NCI-H146 (cell line): ENCODE measurements at regions not wholly inside any gene's neighbourhood (a gene's known extent, or its start where the extent isn't known, plus 50 kb on each side); places are given as distances from the start of the nearest gene placed in this dataset.
"Not testable (repeated sequence)": the region's sequence is repeated elsewhere in the genome, so short reads cannot be mapped to it uniquely, and the experiment has no call there.

Experiments used
- DNase-seq: peaks from one replicate; lab custom pipeline; 2025; lab: John Stamatoyannopoulos, UW

- no peak for DNase-seq
Measured at GRCh38 chr18:25560369-25560768, 208.4 kb upstream of the ZNF521 start.

- DNase-seq = no peak
Measured at GRCh38 chr18:25557011-25557410, 205.0 kb upstream of the ZNF521 start.

- no peak for DNase-seq
Measured at GRCh38 chr18:25553631-25554263, 201.8 kb upstream of the ZNF521 start.

DNA sequence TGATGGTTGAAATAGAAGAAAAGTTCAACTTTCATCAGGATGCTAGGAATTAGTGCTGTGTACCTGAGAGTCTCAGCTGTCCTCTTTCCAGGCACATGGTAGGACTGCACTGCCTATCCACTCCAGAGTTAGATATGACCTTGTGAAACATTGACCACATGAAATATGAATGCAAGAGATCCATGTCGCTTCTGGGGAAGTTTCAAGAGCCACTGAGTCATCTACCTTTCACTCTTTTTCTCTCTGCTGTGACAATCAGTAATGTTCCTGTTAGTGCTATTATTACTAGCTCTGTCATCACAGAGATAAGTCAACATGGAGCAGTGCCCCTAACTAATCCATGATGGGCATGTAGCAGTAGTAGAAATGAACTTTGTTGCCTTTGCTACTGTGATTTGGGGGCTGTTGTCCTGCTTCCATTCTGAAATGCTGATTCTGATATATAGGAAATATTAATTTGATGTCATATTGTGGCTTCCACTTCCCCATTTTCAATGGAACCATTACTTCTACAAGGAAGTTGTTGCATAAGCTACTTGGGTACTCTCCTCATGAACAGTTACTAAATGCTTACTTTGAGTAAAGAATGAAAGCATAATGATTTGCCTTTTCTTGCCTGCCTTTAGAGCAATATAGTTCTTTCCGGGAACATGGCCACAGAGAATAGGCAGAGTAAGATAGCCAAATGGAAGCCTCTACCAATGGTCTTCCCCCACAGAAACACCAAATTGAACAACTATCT, 192.8 kb upstream of the ZNF521 start:
- no peak for DNase-seq

- no peak for DNase-seq
Measured at GRCh38 chr18:25538175-25538922, 186.4 kb upstream of the ZNF521 start.

DNA sequence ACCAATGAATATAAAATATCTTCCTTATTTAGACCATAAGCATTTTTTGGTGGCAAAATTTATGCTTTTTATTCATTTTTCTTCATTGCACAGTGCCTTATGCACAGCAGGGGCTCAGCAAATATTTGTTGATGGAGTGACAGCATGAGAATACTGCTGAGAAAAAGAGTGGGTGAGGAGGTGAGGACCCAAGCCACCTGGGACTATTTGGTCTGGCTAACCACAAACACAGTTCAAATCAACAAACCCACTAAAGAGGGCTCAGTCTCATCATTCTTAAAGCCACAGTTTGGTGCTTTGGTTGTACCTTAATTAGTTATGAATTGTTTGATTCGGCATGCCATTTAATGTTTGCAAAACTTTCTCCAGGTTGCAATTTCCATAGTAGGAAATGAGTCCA, 183.5 kb upstream of the ZNF521 start:
- no peak for DNase-seq

- no peak for DNase-seq
Measured at GRCh38 chr18:25534401-25534800, 182.4 kb upstream of the ZNF521 start.

DNA sequence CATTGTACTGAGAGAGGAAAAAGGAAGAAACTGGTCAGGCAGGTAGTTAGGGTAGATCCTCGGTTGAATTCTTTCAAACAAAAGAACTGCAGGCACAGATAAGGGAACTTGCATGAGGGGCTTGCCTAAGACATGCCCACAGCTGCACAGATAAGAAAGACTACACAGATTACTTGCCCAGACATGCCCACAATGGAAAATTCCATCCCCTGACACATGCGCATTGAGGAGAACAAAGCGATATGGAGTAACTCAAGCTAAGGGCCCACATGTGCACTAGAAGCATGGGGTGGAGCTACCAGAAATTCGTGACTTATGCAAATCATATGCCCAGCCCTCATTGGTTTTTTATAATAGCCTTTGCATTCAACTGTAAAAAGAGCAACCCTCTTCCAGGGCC, 181.3 kb upstream of the ZNF521 start:
- DNase-seq = no peak

DNA sequence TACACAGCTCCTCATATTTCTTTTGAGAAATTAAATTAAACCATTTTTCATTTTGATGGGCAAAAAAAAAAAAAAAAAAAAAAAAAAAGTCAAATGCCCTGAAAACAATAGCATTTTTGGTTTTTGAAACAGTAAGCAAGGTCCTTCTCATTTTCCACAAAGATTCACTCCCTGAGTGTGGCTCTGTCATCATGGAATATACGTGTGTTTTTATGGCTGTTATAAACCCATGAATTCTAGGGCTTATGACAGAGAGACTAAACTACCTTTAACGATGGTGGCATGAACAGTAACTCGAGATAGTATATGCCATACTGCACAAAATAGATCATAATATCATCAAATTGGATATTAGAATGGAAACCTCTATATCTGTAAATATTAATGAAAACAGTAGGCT, 179.2 kb upstream of the ZNF521 start:
- DNase-seq = no peak

DNA sequence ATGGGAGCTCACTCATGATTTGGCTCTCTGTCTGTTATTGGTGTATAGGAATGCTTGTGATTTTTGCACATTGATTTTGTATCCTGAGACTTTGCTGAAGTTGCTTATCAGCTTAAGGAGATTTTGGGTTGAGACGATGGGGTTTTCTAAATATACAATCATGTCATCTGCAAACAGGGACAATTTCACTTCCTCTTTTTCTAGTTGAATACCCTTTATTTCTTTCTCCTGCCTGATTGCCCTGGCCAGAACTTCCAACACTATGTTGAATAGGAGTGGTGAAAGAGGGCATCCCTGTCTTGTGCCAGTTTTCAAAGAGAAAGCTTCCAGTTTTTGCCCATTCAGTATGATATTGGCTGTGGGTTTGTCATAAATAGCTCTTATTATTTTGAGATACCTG, 173.8 kb upstream of the ZNF521 start:
- not testable (repeated sequence) for DNase-seq

GRCh38 chr18:25518716-25519053, 166.7 kb upstream of the ZNF521 start:
- DNase-seq = no peak

- no peak for DNase-seq
Measured at GRCh38 chr18:25517881-25518715, 166.1 kb upstream of the ZNF521 start.

- no peak for DNase-seq
Measured at GRCh38 chr18:25516747-25517498, 165.0 kb upstream of the ZNF521 start.

DNA sequence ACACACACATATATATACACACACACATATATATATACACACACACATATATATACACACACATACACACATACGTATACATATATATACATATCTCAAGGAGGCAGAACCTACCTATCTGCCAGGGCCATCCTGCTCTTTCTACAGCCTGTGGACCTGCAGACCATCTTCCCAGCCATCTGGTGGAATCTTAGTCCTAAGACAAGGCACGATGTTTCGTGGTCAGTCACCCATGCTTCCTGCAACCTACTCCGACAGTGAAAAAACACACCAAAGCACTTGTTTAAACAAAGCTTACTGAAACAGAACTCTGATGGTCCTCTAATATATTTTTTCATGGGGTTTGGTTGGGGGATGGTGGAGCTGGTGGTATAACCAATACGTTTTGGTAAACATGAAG, 164.2 kb upstream of the ZNF521 start:
- DNase-seq = no peak

DNA sequence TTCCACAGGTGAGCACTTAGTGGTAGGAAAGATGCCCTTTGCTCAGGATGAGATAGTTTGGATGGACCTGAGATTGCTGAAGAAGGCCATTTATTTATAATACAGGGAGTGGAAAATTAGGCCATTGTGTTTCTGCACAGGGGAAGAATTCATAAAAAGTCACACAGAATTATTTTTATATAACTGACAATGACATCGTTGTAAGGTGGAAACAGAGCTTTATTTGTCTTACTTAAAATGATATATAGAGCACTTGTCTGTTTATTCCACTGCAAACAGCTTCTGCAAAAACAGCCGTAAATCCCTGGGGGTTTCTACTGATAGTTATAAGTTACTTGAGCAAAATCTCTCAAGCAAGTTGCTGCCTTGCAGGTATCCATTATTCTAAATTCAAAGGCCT, 158.1 kb upstream of the ZNF521 start:
- DNase-seq = no peak

- DNase-seq = no peak
Measured at GRCh38 chr18:25503567-25504081, 151.7 kb upstream of the ZNF521 start.

GRCh38 chr18:25497151-25497794, 145.3 kb upstream of the ZNF521 start:
- DNase-seq = no peak

- DNase-seq = no peak
Measured at GRCh38 chr18:25496544-25496943, 144.6 kb upstream of the ZNF521 start.

DNA sequence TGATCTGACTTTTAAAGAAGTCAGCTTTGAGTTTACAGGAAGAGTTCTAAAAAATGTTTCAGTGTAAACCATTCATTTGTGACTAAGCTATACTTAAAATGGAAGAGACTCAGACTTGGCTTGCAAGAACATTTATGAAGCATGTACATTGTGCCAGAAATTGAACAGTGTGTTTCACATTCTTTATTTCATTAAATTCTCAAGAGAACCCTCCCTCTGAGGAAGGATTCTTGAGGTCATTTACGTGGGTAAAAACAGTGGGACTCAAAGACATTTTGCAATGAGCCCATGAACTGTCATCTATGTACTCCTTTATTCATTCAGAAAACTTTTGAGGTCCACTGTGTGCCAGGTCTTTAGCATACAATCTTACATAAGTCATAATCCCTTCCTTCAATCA, 143.6 kb upstream of the ZNF521 start:
- no peak for DNase-seq

DNA sequence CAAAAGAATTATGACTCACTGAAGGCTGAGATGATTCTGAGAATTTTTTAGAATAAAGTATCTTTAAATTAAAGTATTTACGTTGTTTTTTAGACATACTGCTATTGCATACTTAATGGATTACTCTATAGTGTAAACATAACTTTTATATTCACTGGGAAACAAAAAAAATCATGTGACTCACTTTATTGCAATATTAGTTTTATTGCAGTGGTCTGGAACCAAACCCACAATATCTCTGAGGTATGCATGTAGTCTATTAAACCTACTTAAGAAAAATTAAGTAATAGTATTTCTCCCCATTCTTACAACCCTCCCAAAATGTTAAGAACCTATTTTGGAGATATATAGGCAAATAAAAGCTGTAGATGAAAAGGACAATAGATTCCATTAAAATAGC, 142.9 kb upstream of the ZNF521 start:
- DNase-seq = no peak

- no peak for DNase-seq
Measured at GRCh38 chr18:25493401-25493800, 141.4 kb upstream of the ZNF521 start.
